Endothelial cell of umbilical vein (primary cell): ENCODE measurements at regions not wholly inside any gene's neighbourhood (a gene's known extent, or its start where the extent isn't known, plus 50 kb on each side); places are given as distances from the start of the nearest gene placed in this dataset.
A peak's percentile ranks its signal among the peaks of the same experiment; 100 is the strongest.

Source experiments
- CTCF ChIP-seq, 2 donors: IDR thresholded peaks; 1 replicate in 1 of 2; 2 replicates in 1 of 2; pipeline ENCODE4 v1.5.1; 2011; ENCODE audit warnings: low read length in 2 of 2, mild to moderate bottlenecking in 2 of 2, moderate library complexity in 2 of 2, control low read depth in 1 of 2, inconsistent platforms in 1 of 2, low read depth in 1 of 2; ENCODE audit not compliant: insufficient read depth in 1 of 2; ENCODE audit errors: extremely low read depth in 1 of 2
- EZH2 ChIP-seq: IDR thresholded peaks from 2 replicates; pipeline ENCODE4 v1.6.1; 2012; ENCODE audit warnings: borderline replicate concordance, low read depth, mild to moderate bottlenecking, moderate library complexity, low read length, inconsistent platforms; ENCODE audit not compliant: severe bottlenecking
- FOS ChIP-seq: IDR thresholded peaks from 2 replicates; pipeline ENCODE4 v1.6.1; 2011; ENCODE audit warnings: mild to moderate bottlenecking, low read length, moderate library complexity, borderline replicate concordance; ENCODE audit not compliant: insufficient read depth
- GATA2 ChIP-seq: IDR thresholded peaks from 2 replicates; pipeline ENCODE4 v1.7.0; 2011; ENCODE audit warnings: low read depth, mild to moderate bottlenecking, moderate library complexity, mixed read lengths, low read length; ENCODE audit not compliant: insufficient read length, insufficient read depth
- JUN ChIP-seq: IDR thresholded peaks from 2 replicates; pipeline ENCODE4 v1.6.1; 2011; ENCODE audit warnings: borderline replicate concordance, low read depth; ENCODE audit not compliant: insufficient read length, insufficient read depth
- MAX ChIP-seq: IDR thresholded peaks from 2 replicates; pipeline ENCODE4 v1.6.1; 2011; ENCODE audit not compliant: insufficient read depth, insufficient read length
- MYC ChIP-seq: IDR thresholded peaks from one replicate; pipeline ENCODE4 v1.6.1; 2011; ENCODE audit warnings: mild to moderate bottlenecking, low read depth, low read length
- POLR2A ChIP-seq: IDR thresholded peaks from 2 replicates; pipeline ENCODE4 v1.6.1; 2012; ENCODE audit warnings: low read depth, mild to moderate bottlenecking, control low read depth, low read length
- POLR2AphosphoS5 ChIP-seq: IDR thresholded peaks from 2 replicates; pipeline ENCODE4 v1.6.1; 2012; ENCODE audit warnings: low read depth, mild to moderate bottlenecking, control low read depth, low read length, moderate library complexity; ENCODE audit not compliant: insufficient read depth

- TF ChIP-seq CTCF (IDR thresholded peaks at IDR 0.05; ENCODE audit: extremely low read depth in 1 of 2, insufficient read depth in 1 of 2, low read depth in 1 of 2, low read length in 2 of 2) (no peak), JUN (peak; percentile 52), POLR2A (no peak), GATA2 (no peak), EZH2 (no peak), POLR2AphosphoS5 (no peak), MAX (no peak), MYC (no peak), FOS (no peak)
Measured at GRCh38 chr5:158599157-158599556, 500.6 kb downstream of the EBF1 start.
